ENCODE measurements at regions not wholly inside any gene's neighbourhood (a gene's known extent, or its start where the extent isn't known, plus 50 kb on each side); places are given as distances from the start of the nearest gene placed in this dataset.
A peak's percentile ranks its signal among the peaks of the same experiment; 100 is the strongest.

DNA sequence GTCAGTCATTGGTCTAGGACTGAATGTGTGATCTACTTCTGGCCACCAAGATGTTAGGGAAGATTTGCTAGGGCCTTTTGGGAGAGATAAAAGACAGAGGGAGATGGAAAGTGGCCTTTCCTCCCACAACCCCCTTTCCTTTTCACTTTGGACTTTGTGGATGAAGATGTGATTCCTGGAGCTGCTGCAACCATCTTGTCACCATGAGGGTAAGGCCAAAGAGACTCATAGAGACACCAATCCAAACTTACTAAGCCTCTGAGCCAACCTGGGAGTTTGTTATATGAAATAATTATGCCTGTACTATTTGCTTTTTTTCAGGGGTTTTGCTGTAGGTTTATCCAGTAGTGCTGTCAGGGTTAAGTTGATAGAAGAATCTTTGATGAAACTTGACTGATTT is 111.8 kb upstream of the SMIM23 start:
- H3K4me3 ChIP-seq (ENCODE audit: low read length), result no peak overlapping the region
- H3K36me3 ChIP-seq (ENCODE audit: insufficient read depth, low read length), result no peaks in the 10 kb centered on the region
- no peak for DNase-seq
- no peaks in the 10 kb centered on the region for H3K36me3 Mint-ChIP-seq (ENCODE audit: low read depth)
- H3K4me3 Mint-ChIP-seq, result no peak overlapping the region
- no peak overlapping the region for H3K27ac Mint-ChIP-seq
- no peaks in the 10 kb centered on the region for H3K4me1 Mint-ChIP-seq (ENCODE audit: low read depth)
- CTCF ChIA-PET, result no interaction called here
- no peaks in the 10 kb centered on the region for H3K27me3 ChIP-seq (ENCODE audit: control insufficient read depth in 1 of 2, insufficient read depth in 2 of 2, low read length in 2 of 2)
- intact Hi-C loops (cut with DNase I, micrococcal nuclease), result no loop called here
- peaks cover 9% of the 10 kb centered on the region for H3K27me3 Mint-ChIP-seq
- H3K27ac ChIP-seq (ENCODE audit: low read depth in 1 of 2, low read length in 2 of 2), result no peak overlapping the region
- POLR2A ChIA-PET, result no interaction called here
- H3K9me3 ChIP-seq (ENCODE audit: control insufficient read depth in 1 of 2, insufficient read depth in 1 of 2, low read length in 2 of 2), result peaks cover 0 to 6% of the 10 kb centered on the region in 2 experiments
- H3K4me1 ChIP-seq (ENCODE audit: insufficient read depth, low read length), result no peaks in the 10 kb centered on the region
- TF ChIP-seq, protein P1, sequence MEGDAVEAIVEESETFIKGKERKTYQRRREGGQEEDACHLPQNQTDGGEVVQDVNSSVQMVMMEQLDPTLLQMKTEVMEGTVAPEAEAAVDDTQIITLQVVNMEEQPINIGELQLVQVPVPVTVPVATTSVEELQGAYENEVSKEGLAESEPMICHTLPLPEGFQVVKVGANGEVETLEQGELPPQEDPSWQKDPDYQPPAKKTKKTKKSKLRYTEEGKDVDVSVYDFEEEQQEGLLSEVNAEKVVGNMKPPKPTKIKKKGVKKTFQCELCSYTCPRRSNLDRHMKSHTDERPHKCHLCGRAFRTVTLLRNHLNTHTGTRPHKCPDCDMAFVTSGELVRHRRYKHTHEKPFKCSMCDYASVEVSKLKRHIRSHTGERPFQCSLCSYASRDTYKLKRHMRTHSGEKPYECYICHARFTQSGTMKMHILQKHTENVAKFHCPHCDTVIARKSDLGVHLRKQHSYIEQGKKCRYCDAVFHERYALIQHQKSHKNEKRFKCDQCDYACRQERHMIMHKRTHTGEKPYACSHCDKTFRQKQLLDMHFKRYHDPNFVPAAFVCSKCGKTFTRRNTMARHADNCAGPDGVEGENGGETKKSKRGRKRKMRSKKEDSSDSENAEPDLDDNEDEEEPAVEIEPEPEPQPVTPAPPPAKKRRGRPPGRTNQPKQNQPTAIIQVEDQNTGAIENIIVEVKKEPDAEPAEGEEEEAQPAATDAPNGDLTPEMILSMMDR (IDR thresholded peaks at IDR 0.05), result no peak
- H3K9me3 Mint-ChIP-seq, result no peaks in the 10 kb centered on the region
- no peak for ATAC-seq (ENCODE audit: poor library complexity)

- TF ChIP-seq, protein P1 (IDR thresholded peaks at IDR 0.05), result no peak
- no peak overlapping the region for H3K27ac Mint-ChIP-seq
- peaks cover 0 to 6% of the 10 kb centered on the region in 2 experiments for H3K9me3 ChIP-seq (ENCODE audit: control insufficient read depth in 1 of 2, insufficient read depth in 1 of 2, low read length in 2 of 2)
- no peak overlapping the region for H3K4me3 ChIP-seq (ENCODE audit: low read length)
- no peaks in the 10 kb centered on the region for H3K4me1 Mint-ChIP-seq (ENCODE audit: low read depth)
- no peak for DNase-seq
- H3K36me3 Mint-ChIP-seq (ENCODE audit: low read depth), result no peaks in the 10 kb centered on the region
- no peak overlapping the region for H3K27ac ChIP-seq (ENCODE audit: low read depth in 1 of 2, low read length in 2 of 2)
- H3K27me3 Mint-ChIP-seq, result peaks cover 23% of the 10 kb centered on the region
- H3K4me3 Mint-ChIP-seq, result no peak overlapping the region
- H3K4me1 ChIP-seq (ENCODE audit: insufficient read depth, low read length), result no peaks in the 10 kb centered on the region
- ATAC-seq (ENCODE audit: poor library complexity), result no peak
- ChIA-PET POLR2A (no interaction called here), CTCF (no interaction called here)
- H3K9me3 Mint-ChIP-seq, result no peaks in the 10 kb centered on the region
- intact Hi-C loops (cut with DNase I, micrococcal nuclease), result no loop called here
- H3K36me3 ChIP-seq (ENCODE audit: insufficient read depth, low read length), result no peaks in the 10 kb centered on the region
- no peaks in the 10 kb centered on the region for H3K27me3 ChIP-seq (ENCODE audit: control insufficient read depth in 1 of 2, insufficient read depth in 2 of 2, low read length in 2 of 2)
These were observed 110.1 kb upstream of the SMIM23 start for GRCh38 chr5:171675511-171675910.

DNA sequence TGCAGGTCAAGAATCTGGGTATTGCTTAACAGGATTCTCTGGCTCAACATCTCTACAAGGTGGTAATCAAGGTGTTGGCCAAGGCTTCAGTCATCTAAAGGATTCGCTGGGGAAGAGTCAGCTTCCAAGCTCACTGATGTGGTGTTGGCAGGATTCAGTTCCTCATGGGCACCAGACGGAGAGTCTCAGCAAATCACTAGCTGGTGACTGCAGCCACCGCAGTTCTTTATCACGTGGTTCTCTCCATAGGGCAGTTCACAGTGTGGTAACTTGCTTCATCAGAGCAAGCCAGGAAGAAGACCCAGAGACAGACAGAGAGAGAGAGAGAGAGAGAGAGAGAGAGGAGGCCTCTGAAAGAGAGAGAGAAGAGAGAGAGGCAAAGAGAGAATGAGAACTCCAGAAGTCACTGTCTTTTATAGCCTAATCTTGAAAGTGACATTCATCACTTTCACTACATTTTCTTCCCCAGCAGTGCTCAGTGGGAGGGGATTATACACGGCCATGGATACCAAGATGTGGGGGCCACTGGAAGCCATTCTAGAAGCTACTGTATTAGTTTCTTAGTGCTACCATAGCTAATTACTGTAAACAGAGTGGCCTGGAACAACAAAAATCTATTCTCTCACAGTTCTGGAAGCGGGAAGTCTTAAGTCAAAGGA is 109.2 kb upstream of the SMIM23 start:
- Mint-ChIP-seq H3K9me3 (no peaks in the 10 kb centered on the region), H3K36me3 (ENCODE audit: low read depth) (no peaks in the 10 kb centered on the region), H3K4me3 (no peak overlapping the region), H3K27ac (no peak overlapping the region), H3K4me1 (ENCODE audit: low read depth) (no peaks in the 10 kb centered on the region), H3K27me3 (peaks cover 29% of the 10 kb centered on the region)
- CTCF ChIA-PET, result no interaction called here
- intact Hi-C loops (cut with DNase I, micrococcal nuclease), result no loop called here
- ATAC-seq (ENCODE audit: poor library complexity) (no peak), DNase-seq (peak in 3 of 14 experiments; percentile 14 to 47 (median 28))
- POLR2A ChIA-PET, result no interaction called here
- Histone ChIP-seq H3K9me3 (ENCODE audit: control insufficient read depth in 1 of 2, insufficient read depth in 1 of 2, low read length in 2 of 2) (peaks cover 0 to 6% of the 10 kb centered on the region in 2 experiments), H3K27me3 (ENCODE audit: control insufficient read depth in 1 of 2, insufficient read depth in 2 of 2, low read length in 2 of 2) (no peaks in the 10 kb centered on the region), H3K4me1 (ENCODE audit: insufficient read depth, low read length) (no peaks in the 10 kb centered on the region), H3K4me3 (ENCODE audit: low read length) (no peak overlapping the region), H3K27ac (ENCODE audit: low read depth in 1 of 2, low read length in 2 of 2) (no peak overlapping the region), H3K36me3 (ENCODE audit: insufficient read depth, low read length) (no peaks in the 10 kb centered on the region)
- TF ChIP-seq, protein P1 (IDR thresholded peaks at IDR 0.05), result no peak

Measured in CD4-positive, alpha-beta T cell (primary cell).